ENCODE measurements at regions not wholly inside any gene's neighbourhood (a gene's known extent, or its start where the extent isn't known, plus 50 kb on each side); places are given as distances from the start of the nearest gene placed in this dataset.

- Histone ChIP-seq H3K9me1 (replicated peaks; ENCODE audit: control insufficient read depth, extremely low read depth, insufficient read depth, low read length) (no peaks in the 10 kb centered on the region), H3K9ac (replicated peaks; ENCODE audit: extremely low read depth, insufficient read depth, low read length) (no peak overlapping the region), H3K27me3 (ENCODE audit: control insufficient read depth in 2 of 2, insufficient read depth in 2 of 2, low read length in 2 of 2) (peaks cover 20 to 36% of the 10 kb centered on the region in 2 experiments), H4K20me1 (replicated peaks; ENCODE audit: control insufficient read depth, extremely low read depth, insufficient read depth, low read length) (no peaks in the 10 kb centered on the region), H3K4me3 (replicated peaks in 1 of 3; ENCODE audit: insufficient read depth in 1 of 3, low read depth in 1 of 3, low read length in 3 of 3) (no peak overlapping the region), H3K4me1 (ENCODE audit: control insufficient read depth, extremely low read depth, insufficient read depth, low read length) (no peaks in the 10 kb centered on the region), H3K36me3 (ENCODE audit: control insufficient read depth in 2 of 2, extremely low read depth in 1 of 2, insufficient read depth in 2 of 2, low read length in 2 of 2) (no peaks in the 10 kb centered on the region), H3K79me2 (ENCODE audit: control insufficient read depth, insufficient read depth, low read length) (no peaks in the 10 kb centered on the region), H3K4me2 (ENCODE audit: insufficient read depth, low read length) (no peak overlapping the region), H3K9me3 (replicated peaks; ENCODE audit: control insufficient read depth, insufficient read depth, low read length) (no peaks in the 10 kb centered on the region), H3K27ac (ENCODE audit: insufficient read depth, low read depth, low read length) (no peak overlapping the region), H2AFZ (ENCODE audit: low read depth, low read length) (no peak overlapping the region)
- dilution Hi-C loops (cut with MboI; ENCODE audit: extremely low pct_ligation_motif_present, low sequenced_read_pairs) (no loop called here), intact Hi-C loops (cut with micrococcal nuclease) (no loop called here)
- BruUV-seq (replicated peaks): no TSS peak
- FAIRE-seq (no peak), DNase-seq (ENCODE audit: low read depth, low spot score) (no peak)
- no peak for TF ChIP-seq JUN (IDR thresholded peaks at IDR 0.05; ENCODE audit: borderline replicate concordance, insufficient read depth, insufficient read length, low read depth)
- no peak for TF ChIP-seq FOS (IDR thresholded peaks at IDR 0.05; ENCODE audit: borderline replicate concordance, insufficient read depth, low read length)
- TF ChIP-seq, protein P1, sequence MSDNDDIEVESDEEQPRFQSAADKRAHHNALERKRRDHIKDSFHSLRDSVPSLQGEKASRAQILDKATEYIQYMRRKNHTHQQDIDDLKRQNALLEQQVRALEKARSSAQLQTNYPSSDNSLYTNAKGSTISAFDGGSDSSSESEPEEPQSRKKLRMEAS (IDR thresholded peaks at IDR 0.05; ENCODE audit: insufficient read depth, insufficient read length): no peak
- no peak for TF ChIP-seq POLR2A (IDR thresholded peaks at IDR 0.05; ENCODE audit: low read depth, low read length)
- no peak for TF ChIP-seq EZH2 (IDR thresholded peaks at IDR 0.05; ENCODE audit: borderline replicate concordance, low read depth, low read length, severe bottlenecking)
- TF ChIP-seq, protein P2, sequence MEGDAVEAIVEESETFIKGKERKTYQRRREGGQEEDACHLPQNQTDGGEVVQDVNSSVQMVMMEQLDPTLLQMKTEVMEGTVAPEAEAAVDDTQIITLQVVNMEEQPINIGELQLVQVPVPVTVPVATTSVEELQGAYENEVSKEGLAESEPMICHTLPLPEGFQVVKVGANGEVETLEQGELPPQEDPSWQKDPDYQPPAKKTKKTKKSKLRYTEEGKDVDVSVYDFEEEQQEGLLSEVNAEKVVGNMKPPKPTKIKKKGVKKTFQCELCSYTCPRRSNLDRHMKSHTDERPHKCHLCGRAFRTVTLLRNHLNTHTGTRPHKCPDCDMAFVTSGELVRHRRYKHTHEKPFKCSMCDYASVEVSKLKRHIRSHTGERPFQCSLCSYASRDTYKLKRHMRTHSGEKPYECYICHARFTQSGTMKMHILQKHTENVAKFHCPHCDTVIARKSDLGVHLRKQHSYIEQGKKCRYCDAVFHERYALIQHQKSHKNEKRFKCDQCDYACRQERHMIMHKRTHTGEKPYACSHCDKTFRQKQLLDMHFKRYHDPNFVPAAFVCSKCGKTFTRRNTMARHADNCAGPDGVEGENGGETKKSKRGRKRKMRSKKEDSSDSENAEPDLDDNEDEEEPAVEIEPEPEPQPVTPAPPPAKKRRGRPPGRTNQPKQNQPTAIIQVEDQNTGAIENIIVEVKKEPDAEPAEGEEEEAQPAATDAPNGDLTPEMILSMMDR (IDR thresholded peaks at IDR 0.05; ENCODE audit: extremely low read depth in 1 of 2, insufficient read depth in 1 of 2, low read depth in 1 of 2, low read length in 2 of 2): no peak
- TF ChIP-seq POLR2AphosphoS5 (IDR thresholded peaks at IDR 0.05; ENCODE audit: insufficient read depth, low read depth, low read length): no peak
- no peak for TF ChIP-seq MYC (IDR thresholded peaks at IDR 0.05; ENCODE audit: low read depth, low read length)
- no peak for TF ChIP-seq GATA2 (IDR thresholded peaks at IDR 0.05; ENCODE audit: insufficient read depth, insufficient read length, low read depth, low read length)
- POLR2A ChIA-PET: no interaction called here
- CTCF ChIA-PET: interaction anchor here (0.8 to 2.1 kb wide), 11 partner anchors 8 to 46 kb away, joined by 3 to 19 read pairs (median 5); no protein-coding TSS in a partner anchor
Measured at GRCh38 chr22:22156348-22156715, 88.3 kb upstream of the VPREB1 start.

Data from endothelial cell of umbilical vein (primary cell).